ENCODE measurements at regions not wholly inside any gene's neighbourhood (a gene's known extent, or its start where the extent isn't known, plus 50 kb on each side); places are given as distances from the start of the nearest gene placed in this dataset.
A peak's percentile ranks its signal among the peaks of the same experiment; 100 is the strongest.

- no peaks in the 10 kb centered on the region for H3K27me3 ChIP-seq (replicated peaks; ENCODE audit: insufficient read depth)
- DNase-seq (ENCODE audit: low spot score) (no peak), ATAC-seq (ENCODE audit: insufficient number of reproducible peaks, low FRiP score, low read depth) (no peak)
- H3K9me3 ChIP-seq, result no peaks in the 10 kb centered on the region
- no peaks in the 10 kb centered on the region for H3K36me3 ChIP-seq
- H3K4me1 ChIP-seq (ENCODE audit: control insufficient read depth in 1 of 2, low read depth in 2 of 2), result no peaks in the 10 kb centered on the region
- no peak overlapping the region for H3K27ac ChIP-seq
- TF ChIP-seq CTCF (IDR thresholded peaks at IDR 0.05), result peak; percentile 24
- H3K4me3 ChIP-seq, result no peak overlapping the region
Measured at GRCh38 chrX:30504309-30504708, 73.3 kb downstream of the TASL start.

- Histone ChIP-seq H3K27me3 (replicated peaks; ENCODE audit: insufficient read depth) (no peaks in the 10 kb centered on the region), H3K36me3 (no peaks in the 10 kb centered on the region), H3K27ac (no peak overlapping the region), H3K9me3 (no peaks in the 10 kb centered on the region), H3K4me1 (ENCODE audit: control insufficient read depth in 1 of 2, low read depth in 2 of 2) (no peaks in the 10 kb centered on the region), H3K4me3 (no peak overlapping the region)
- no peak for ATAC-seq (ENCODE audit: insufficient number of reproducible peaks, low FRiP score, low read depth)
- TF ChIP-seq CTCF (IDR thresholded peaks at IDR 0.05), result no peak
- no peak for DNase-seq (ENCODE audit: low spot score)
Measured at GRCh38 chrX:30495468-30495867, 82.1 kb downstream of the TASL start.

GRCh38 chrX:30493348-30493747 is 84.2 kb downstream of the TASL start:
- Histone ChIP-seq H3K36me3 (no peaks in the 10 kb centered on the region), H3K4me1 (ENCODE audit: control insufficient read depth in 1 of 2, low read depth in 2 of 2) (no peaks in the 10 kb centered on the region), H3K27me3 (replicated peaks; ENCODE audit: insufficient read depth) (no peaks in the 10 kb centered on the region), H3K9me3 (no peaks in the 10 kb centered on the region), H3K4me3 (no peak overlapping the region), H3K27ac (no peak overlapping the region)
- ATAC-seq (ENCODE audit: insufficient number of reproducible peaks, low FRiP score, low read depth) (no peak), DNase-seq (ENCODE audit: low spot score) (no peak)
- TF ChIP-seq CTCF (IDR thresholded peaks at IDR 0.05), result no peak

- H3K36me3 ChIP-seq, result no peaks in the 10 kb centered on the region
- H3K27me3 ChIP-seq (replicated peaks; ENCODE audit: insufficient read depth), result no peaks in the 10 kb centered on the region
- no peak for DNase-seq (ENCODE audit: low spot score)
- no peaks in the 10 kb centered on the region for H3K4me1 ChIP-seq (ENCODE audit: control insufficient read depth in 1 of 2, low read depth in 2 of 2)
- TF ChIP-seq CTCF (IDR thresholded peaks at IDR 0.05), result no peak
- H3K9me3 ChIP-seq, result no peaks in the 10 kb centered on the region
- H3K27ac ChIP-seq, result no peak overlapping the region
- no peak overlapping the region for H3K4me3 ChIP-seq
- ATAC-seq (ENCODE audit: insufficient number of reproducible peaks, low FRiP score, low read depth), result no peak
Measured at GRCh38 chrX:30489323-30489722, 88.2 kb downstream of the TASL start.

- no peak for TF ChIP-seq CTCF (IDR thresholded peaks at IDR 0.05)
- ATAC-seq (ENCODE audit: insufficient number of reproducible peaks, low FRiP score, low read depth), result no peak
Measured at GRCh38 chrX:30488092-30488491, 89.5 kb downstream of the TASL start.

More at GRCh38 chrX:30488092-30488491, 89.5 kb downstream of the TASL start:
- Histone ChIP-seq H3K27me3 (replicated peaks; ENCODE audit: insufficient read depth) (no peaks in the 10 kb centered on the region), H3K36me3 (no peaks in the 10 kb centered on the region), H3K4me3 (no peak overlapping the region), H3K27ac (no peak overlapping the region), H3K9me3 (no peaks in the 10 kb centered on the region), H3K4me1 (ENCODE audit: control insufficient read depth in 1 of 2, low read depth in 2 of 2) (no peaks in the 10 kb centered on the region)
- no peak for DNase-seq (ENCODE audit: low spot score)

Measured in thoracic aorta (tissue), 2 donors.